ENCODE measurements at regions not wholly inside any gene's neighbourhood (a gene's known extent, or its start where the extent isn't known, plus 50 kb on each side); places are given as distances from the start of the nearest gene placed in this dataset.
"Not testable (repeated sequence)": the region's sequence is repeated elsewhere in the genome, so short reads cannot be mapped to it uniquely, and the experiment has no call there.

DNA sequence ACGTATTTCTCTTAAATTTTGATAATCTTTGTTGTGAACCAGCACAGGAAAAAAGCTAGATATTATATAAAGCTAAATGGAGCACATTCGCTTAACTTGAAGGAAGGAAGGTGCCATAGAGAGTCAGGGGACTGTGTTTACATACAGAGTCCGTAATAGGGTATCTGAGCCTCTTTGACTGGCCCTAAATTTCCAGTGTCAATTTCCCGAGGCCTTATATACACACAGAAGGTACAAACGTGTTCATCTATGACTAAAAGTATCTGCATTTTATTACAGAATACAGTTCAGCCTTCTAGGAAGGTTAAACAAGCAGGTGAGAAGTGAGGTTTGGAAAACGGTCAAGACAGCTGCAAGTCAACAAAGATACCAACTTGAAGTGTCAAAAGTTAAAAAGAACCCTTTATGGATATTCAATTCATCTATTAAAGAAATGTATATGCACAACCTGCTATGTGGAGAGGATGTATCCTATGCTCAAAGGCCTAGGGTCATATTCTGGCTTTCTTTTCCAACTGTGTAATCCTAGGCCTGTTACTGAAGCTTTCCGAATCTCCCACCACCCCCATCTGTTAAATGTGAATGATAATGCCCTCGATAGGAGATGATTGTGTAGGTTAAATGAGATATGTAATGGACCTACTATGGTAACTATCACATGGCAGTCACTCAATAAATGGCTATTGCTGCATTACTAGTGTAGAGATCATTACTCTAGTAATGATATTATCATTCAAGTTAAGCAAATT lies 263.7 kb upstream of the MAF start:
- no peak for DNase-seq (ENCODE audit: low read depth in 3 of 3)

DNA sequence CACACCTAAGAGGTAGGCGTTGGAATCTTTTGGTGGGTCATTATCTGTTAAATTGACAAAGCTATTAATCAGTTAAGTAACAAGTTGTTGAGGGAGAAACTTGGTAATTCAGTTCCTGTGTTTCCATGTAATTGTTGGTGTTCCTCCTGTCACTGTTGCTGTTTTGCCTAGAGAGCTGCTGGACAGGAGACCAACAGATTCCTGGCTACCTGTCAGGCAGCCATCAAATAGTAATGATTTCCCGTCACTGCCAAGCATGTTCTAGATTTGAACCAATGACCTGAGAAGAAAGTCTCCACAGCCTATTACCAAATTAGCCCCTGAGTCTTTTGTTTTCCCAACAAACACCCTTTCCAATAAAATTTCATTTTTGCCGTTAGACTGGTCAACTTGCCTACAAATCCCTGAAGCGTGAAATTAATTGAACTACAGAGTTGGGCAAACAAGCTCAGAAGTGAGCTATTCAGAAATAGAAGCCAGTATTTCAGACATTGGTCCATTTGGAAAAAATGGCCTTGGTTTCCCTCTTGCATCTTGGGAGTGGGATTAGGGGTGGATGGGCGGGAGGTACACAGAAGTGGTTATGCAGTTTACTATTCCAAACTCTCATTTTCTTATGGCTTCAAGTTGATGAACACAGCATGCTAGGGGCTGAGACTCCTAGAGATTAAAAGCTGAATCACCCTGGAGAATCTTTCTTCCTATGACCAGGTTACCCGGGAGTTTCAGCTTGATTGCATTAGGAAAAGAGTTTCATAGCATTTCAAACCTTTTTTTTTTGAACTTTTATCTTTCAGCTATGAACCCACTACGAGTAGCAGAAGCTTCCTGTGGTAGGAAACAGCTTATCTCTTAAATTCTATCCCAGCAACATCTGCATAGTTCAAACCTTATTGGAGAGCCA lies 262.8 kb upstream of the MAF start:
- DNase-seq (ENCODE audit: low read depth in 3 of 3), result no peak

DNA sequence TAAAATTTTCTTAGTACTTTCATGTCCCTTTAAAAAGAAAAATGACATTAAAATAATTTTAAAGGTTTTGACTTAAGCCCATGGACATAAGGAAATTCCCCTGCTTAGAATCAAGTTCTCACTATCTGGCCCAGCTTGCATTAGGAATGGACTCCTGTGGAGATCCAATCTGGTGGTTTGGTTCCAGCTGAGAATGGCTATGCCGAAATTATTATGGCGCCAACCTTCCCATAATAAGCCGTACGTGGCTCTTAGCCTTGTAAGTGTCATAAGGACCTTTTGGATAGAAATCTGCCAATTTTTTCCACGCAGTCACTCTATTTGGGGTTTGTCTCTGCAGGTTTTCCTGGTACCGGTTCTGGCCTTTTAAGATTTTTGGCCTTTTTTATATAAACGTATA lies 262.1 kb upstream of the MAF start:
- DNase-seq (ENCODE audit: low read depth in 3 of 3), result no peak

DNA sequence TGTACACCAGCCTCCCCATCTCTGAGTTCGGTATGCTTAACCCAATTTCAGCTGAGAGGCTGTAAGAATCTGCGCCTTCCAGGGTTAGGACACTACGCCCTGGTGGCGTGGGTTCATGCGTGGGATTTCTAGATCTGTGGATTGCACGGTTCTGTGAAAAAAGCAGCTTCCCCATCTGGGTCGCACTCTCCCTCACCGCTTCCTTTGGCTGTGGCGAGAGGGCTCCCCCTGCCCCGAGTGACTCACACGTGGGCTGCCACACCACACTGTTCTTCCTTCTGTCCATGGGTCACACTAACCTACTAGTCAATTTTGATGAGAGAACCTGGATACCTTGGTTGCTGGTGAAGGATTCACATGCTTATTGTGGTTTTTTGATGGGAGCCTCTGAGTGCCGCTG lies 256.0 kb upstream of the MAF start:
- DNase-seq (ENCODE audit: low read depth in 3 of 3), result no peak

DNA sequence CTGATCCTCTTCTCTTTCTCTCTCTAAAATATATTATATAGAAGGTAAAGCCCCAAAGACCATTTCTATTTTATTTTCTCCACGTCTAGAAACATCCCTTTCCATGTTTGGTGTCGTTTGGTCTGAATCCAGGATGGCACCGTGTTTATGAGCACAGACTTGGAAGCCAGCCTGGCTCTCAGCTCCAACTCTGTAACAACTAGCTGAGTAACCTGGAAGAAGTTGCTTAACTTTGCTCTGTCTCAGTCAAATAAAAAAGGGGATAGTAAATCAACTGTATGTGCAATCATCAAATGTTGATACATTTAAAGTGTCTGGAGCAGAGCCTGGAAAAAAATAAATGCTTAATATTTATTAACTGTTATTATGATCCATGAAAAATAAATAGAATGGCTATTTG lies 249.8 kb upstream of the MAF start:
- no peak for DNase-seq (ENCODE audit: low read depth in 3 of 3)

DNA sequence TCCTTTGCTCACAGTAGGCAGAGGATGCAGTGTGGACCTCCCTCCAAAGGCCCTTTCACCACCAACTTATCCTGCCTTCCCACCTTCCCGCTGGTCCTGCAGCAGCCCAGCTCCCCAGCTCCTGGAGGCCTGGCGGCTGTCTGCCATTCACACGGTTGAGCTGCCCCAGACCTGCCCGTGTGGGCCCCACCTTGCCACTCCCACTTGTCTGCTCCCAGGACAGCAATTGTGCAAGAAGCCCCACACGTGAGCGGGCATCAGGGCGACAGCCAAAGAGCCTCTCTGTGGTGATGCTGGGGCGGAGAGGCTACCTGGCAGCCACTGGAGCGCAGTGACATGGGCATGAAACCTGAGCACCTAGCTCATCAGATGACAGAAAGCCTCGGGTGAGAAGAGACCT lies 248.6 kb upstream of the MAF start:
- no peak for DNase-seq (ENCODE audit: low read depth in 3 of 3)

DNA sequence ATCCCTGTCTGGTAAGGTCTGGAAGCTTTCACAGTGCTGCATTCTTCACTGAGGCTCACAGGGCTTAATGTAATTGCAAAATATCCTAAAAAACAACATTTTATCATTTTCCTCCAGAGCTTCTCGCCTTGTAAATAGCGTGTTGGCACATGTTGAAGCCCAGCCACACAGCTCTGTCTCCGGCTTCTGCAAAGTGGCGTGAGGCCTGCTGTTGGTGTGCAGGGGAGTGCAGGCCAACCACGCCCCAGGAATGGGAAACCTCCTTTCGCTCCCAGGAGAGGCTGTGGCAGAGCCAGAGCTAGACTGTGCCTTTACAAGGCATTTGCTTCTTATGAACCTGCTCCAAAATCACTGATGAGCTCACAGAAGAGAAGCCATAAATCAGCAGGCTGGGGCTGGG lies 248.2 kb upstream of the MAF start:
- DNase-seq (ENCODE audit: low read depth in 3 of 3), result no peak

DNA sequence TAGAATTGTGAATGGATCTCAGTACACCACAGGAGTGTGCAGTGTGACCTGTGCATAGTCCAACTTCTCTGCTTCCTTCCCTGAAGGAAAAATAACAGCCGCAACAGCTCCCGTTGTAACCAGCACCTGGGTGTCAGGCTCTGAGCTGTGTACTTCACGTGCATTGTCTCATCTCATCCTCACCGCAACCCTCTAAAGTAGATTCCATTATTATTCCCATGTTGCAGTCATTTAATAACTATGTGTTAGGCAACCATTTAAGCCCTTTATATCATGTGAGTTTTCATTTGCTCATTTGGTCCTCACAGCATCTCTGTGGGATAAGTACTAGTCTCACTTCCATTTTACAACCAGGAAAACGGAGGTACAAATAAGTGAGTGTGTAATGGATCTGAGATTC lies 247.0 kb upstream of the MAF start:
- DNase-seq (ENCODE audit: low read depth in 3 of 3), result no peak

DNA sequence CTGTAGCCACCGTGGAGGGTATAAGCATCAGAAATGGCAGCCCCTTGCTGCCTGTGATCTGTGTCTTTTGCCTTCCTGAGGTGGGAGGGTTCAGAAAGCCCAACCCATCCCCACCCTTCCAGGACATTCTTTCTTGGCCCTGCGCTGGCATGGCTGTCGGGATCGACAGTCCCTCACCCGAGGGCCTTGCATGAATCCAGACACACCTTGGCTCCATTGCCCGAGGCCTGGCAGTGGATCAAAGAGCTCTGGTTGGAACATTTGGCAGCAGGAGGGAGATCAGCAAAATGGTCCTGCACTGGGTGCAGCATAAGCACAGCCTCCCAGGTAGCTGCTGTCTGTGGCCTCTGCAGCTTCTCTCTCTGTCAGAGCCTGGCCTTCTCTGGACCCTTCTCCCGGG lies 246.6 kb upstream of the MAF start:
- DNase-seq (ENCODE audit: low read depth in 3 of 3), result no peak

DNA sequence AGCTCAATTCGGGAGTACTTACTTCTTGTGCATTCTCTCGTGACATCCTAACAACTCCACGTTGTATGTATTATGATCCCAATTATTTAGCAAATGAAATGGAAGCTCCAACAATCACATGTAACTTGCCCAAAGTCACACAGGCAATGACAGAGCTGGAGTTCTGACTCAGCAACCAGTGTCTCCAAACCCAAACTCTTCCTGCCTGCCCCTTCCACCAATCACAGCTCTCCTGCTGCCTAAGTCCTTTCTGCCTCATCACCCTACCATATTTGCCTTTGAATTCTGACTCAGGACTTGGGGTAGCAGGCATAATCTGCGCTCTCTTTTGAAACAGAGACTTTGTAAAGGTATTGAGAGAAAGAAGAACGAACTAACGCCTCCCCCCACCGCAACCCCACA lies 245.2 kb upstream of the MAF start:
- DNase-seq (ENCODE audit: low read depth in 3 of 3), result no peak

DNA sequence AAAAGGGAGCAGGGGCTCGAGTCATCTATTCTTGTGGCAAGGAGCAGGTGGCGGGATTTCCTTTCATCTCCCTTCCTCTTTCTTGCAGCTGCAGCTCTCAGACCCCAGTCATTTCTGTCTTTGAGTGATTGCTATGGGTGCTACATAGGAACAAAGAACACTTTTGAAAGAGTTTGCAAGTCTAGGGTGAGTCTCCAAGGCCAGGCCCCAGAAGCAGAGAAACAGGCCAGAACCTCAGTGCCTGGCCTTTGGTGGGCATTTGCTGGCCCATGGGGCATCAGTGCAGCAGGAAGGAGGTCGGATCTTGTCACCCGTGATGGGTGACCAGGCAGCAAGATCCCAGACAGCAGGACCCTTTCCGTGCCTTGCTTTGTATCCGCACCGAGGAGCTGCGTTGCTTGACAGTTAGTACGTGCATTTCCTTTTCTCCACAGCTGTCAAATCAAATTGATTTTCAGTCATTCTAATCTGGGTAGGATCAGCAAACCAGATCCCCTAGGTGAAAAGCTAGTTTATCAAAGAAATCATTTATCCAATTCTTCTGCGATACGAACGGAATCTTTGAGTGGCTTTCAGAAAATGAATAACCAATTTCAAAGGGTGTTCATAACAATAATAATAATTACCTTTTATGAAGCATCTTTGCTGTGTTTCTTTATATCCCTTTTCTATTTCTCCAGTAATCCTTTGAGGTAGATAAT lies 244.6 kb upstream of the MAF start:
- no peak for DNase-seq (ENCODE audit: low read depth in 3 of 3)

DNA sequence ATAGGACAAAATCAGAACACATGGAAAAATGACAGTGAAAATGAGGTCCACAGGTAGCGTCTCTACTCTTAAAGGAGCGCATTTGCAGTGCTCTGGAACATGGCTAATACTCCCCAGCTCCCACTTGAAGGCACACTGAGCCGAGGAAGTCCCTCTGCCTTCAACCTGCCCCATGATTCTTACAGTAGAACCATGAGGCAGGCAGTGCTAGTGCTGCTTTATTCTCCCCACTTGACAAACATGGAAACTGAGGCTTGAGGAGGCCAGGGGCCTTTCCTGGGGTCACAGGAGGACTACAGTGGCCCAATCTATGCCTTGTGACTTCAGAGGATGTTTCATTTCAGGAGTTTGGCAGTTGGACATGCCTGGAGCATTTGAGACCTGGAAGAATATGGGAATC lies 244.1 kb upstream of the MAF start:
- no peak for DNase-seq (ENCODE audit: low read depth in 3 of 3)

DNA sequence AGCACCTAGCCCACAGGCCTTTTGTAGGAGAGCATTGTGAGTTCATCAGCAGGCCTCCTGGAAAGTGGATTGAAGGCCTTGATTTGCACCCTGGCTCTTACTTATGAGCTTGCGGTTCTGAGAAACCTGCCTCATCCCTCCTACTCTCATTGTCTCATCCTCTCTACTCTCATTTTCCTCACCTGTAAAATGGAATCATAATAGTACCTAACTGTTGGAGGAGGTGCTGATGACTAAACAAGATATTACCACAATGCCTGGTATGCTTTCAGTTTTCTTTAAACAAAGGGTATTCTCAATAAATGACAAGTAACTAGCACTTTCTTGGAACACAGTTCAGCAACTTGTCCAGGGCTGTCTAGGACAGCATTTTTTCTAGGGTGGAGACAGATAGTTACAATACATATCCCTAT lies 243.1 kb upstream of the MAF start:
- peak; percentile 10 to 23 (median 10) for DNase-seq (ENCODE audit: low read depth in 3 of 3)

DNA sequence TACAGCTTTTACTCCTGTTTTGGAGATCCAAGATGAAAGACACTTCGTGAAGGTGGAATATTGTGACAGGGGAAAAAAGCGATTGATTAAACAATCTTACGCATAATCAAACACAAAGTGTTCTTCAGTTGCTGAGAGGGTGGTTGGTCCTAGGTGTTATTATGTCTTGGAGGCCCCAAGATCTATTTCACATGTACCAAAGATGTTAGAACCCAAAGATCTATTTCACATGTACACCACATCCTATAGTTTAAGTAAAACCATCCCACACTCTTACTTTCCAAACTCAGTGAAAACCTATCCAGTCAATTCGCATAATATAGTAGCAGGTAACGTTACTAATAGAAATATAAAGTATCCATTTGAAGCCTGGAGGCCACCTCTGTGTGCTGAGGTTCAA lies 242.6 kb upstream of the MAF start:
- DNase-seq (ENCODE audit: low read depth in 3 of 3), result no peak

DNA sequence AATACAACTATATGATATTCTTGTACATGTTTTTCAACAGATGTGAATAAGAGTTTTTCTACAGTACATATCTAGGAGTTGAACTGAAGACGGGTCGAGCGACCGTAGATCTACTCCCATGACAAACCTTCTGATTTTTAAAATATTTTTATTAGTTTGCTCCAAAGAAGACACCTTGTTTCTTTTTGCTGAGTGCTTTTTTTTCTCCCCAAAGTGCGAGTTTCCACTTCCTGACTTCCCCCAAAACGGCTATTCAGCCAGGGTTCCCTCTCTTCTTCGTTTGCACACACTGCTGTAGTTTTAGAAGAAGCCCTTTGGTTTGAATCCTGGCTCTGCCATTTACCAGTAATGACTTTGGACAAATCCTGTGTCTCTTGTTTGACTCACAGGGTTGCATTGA lies 241.7 kb upstream of the MAF start:
- DNase-seq (ENCODE audit: low read depth in 3 of 3), result no peak

DNA sequence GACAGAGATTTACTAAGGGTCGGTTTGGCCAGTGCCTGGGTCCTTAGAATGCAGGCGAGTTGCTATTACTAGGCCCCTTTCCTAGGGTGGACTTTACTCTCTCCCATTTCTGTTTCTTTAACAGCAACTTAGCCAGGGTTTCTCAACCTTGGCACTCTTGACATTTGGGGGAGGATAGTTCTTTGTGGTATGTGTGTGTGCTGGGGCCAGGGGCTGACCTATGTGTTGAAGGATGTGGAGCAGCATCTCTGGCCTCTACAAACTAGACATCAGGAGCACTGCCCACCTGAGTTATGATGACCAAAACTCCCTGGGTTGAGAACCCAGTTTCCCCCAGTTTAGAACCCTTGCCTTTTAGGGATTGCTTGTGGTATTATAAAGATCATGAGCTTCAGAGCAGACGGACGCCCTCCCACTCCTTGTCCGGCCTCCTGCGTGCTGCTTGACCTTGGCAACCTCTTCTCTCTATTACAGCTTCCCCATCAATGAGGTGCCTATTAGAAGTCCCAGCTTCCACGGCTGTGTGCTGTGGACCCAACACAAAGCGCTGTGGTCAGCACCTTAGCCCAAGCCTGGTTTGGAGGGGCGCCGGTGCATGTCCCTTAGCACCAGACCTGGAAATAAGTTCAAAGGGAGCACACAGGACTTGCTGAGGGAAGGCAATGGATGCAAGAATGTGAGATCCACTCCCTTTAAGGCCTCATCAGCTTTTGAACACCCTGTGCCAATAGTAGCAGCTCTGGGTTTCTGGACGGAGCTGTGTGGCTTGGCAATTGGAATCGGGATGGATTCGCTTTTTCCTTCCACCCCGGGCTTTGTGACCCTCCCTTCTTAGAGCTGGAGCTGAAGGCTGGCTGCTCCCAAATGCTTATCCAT lies 239.2 kb upstream of the MAF start:
- DNase-seq (ENCODE audit: low read depth in 3 of 3), result no peak

DNA sequence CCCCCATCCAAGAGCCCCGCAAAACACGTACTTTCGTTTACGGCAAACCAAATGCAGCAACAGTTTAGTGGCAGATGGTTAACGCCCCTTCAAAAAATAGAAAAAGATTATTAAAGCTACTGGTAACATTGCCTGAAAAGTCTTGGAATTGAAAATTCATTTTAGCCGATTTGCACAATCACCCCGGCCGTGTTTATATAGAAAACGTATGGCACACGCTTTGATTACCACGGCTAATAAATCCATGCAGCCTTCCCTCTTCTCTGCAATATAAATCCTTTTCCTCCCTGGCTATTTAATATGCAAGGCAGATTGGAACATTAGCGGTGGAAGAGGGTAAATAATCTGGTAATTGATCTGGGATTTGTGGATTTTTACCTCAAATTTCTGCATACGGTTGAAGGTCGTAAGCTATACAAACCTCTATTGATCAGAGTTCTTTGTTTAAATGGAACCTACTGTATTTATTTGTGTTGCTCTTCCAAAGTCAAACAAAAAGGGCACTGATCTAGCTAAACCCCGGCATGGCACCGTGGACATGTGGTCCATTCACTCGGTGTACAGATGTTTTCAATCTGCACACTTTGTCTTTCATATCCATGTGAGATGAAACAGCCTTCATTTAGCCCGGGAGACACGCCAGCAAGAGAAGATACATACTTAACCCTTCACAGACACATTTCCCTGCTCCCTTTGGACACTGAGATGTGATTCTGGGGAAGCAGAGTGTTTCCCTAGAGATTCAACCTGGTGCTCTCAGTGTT lies 238.1 kb upstream of the MAF start:
- no peak for DNase-seq (ENCODE audit: low read depth in 3 of 3)

DNA sequence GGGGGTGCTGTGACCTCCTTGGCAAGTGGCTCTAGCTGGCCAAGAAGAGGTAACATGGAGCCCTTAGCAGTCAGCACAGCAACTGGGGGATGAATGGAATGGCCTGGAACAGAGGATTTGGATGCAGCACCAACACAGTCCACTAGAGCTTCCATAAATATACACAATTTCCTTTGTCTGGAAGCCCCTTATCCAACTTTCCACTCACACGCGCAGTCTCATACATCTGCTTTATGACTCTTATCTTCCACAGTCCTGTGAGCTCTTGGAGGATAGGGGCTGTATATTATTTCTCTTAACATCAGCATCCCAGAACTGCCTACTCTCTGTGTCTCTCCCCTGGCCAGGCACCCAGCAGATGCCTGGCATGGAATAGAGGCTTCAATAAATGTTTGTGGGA lies 235.6 kb upstream of the MAF start:
- DNase-seq (ENCODE audit: low read depth in 3 of 3), result no peak

DNA sequence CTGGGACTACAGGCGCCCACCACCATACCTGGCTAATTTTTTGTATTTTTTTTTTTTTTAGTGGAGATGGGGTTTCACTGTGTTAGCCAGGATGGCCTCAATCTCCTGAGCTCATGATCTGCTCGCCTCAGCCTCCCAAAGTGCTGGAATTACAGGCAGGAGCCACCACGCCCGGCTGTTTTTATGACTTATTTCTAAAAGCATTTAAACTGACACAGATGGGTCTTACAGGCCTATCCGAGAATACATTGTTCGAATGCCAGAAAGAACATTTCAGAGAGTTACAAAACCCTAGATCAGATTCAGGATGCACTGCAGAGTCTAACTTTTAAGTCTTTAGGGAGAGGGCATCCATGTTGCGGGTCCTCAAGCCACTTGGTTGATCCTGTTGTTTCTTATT lies 234.7 kb upstream of the MAF start:
- DNase-seq (ENCODE audit: low read depth in 3 of 3), result no peak

DNA sequence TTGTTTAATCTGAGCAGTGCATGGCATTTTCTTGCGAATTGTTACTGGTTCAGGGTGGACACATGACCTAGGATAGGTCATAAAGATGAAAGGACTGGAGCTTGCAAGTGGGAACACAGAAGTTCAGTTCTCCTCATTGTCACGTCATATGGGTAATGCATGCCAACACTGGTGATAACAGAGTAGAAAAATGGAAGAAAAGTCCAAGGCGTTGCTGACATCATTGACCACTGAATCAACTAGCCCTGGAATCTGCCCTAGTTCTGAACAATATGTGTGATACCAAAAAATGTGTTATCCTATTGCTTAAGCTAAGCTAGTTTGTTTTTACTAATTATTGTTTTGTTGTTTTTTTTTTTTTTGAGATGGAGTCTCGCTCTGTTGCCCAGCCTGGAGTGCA lies 234.2 kb upstream of the MAF start:
- no peak for DNase-seq (ENCODE audit: low read depth in 3 of 3)

DNA sequence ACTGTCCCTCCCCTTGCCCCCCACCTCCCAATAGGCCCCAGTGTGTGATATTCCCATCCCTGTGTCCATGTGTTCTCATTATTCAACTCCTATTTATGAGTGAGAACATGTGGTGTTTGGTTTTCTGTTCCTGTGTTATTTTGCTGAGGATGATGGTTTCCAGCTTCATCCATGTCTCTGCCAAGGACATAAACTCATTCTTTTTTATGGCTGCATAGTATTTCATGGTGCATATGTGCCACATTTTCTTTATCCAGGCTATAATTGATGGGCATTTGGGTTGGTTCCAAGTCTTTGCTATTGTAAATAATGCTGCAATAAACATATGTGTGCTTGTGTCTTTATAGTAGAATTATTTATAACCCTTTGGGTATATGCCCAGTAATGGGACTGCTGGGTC lies 233.5 kb upstream of the MAF start:
- not testable (repeated sequence) for DNase-seq (ENCODE audit: low read depth in 3 of 3)

Measured in stimulated activated CD4-positive, alpha-beta T cell treated with anti-CD3 and anti-CD28 coated beads, TNF-alpha, amount 100 ng/mL, for 48 hours (primary cell).